ENCODE measurements at regions not wholly inside any gene's neighbourhood (a gene's known extent, or its start where the extent isn't known, plus 50 kb on each side); places are given as distances from the start of the nearest gene placed in this dataset.

DNA sequence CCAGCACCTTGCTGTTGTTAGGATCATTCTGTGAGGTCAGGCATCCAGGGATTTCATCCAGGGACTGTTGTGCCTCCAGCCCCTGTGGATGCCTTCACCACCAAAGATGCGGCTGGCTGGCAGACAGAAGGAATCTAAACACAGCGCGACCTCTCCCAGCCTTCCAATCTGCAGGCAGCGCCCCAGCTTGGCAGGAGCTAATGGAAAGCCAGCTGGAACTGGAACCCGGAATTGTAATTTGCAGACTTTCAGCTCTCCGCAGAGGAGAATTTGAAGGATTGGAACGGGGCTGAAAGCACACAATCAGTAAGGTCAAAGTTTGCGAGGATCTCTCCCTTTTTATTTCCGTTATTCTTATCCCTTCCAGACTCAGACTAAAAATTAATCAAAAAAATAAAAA is 127.8 kb downstream of the TRIB2 start:
- H3K4me3 ChIP-seq: no peak overlapping the region
- H3K9me3 ChIP-seq (replicated peaks): no peaks in the 10 kb centered on the region
- DNase-seq (ENCODE audit: low read depth in 1 of 2, low spot score in 2 of 2): no peak
- no peaks in the 10 kb centered on the region for H3K4me1 ChIP-seq (replicated peaks)
- no peak overlapping the region for H3K27ac ChIP-seq
- H3K36me3 ChIP-seq: no peaks in the 10 kb centered on the region
- H3K27me3 ChIP-seq (replicated peaks): no peaks in the 10 kb centered on the region

DNA sequence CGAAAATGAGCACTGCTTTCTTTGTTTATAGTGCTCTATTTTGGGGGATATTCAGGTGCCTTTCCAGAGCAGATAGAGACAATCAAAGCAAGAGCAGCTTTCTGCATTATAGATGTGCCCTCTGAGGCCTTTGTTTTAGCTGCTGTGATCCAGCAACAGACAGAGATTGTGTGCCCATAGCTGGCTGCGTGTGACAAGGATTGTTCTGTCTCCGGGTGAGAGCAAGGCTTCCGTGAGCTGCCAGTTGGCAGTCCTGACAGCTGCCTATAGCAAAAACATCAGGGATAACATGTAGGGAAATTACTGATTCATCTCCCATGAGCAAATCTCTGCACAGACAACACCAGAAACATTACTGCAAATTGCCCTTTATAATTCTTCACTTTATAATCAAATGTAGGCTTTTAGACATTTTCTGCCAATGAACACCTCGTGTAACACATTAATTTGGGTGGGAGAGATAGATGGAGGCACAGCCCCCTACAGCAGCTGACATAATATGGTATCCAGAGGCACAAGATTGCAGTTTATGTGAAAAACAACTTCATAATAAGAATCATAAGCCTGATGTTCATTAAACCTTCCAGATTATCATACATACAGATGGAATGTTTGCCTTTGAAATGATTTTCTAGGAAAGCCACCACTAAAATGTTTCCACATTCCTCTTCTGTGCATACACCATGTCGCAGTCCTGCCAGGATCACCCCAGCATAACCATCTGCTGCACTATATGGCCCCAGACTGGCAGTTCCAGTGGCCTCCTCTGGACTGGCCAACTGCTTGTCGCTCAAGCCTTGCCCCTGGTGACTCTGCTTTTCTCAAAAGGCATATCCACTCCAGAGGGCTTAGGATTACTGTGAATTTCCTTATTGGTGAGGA is 131.2 kb downstream of the TRIB2 start:
- no peaks in the 10 kb centered on the region for H3K27me3 ChIP-seq (replicated peaks)
- DNase-seq (ENCODE audit: low read depth in 1 of 2, low spot score in 2 of 2): no peak
- no peaks in the 10 kb centered on the region for H3K36me3 ChIP-seq
- no peaks in the 10 kb centered on the region for H3K9me3 ChIP-seq (replicated peaks)
- no peaks in the 10 kb centered on the region for H3K4me1 ChIP-seq (replicated peaks)
- no peak overlapping the region for H3K4me3 ChIP-seq
- no peak overlapping the region for H3K27ac ChIP-seq

DNA sequence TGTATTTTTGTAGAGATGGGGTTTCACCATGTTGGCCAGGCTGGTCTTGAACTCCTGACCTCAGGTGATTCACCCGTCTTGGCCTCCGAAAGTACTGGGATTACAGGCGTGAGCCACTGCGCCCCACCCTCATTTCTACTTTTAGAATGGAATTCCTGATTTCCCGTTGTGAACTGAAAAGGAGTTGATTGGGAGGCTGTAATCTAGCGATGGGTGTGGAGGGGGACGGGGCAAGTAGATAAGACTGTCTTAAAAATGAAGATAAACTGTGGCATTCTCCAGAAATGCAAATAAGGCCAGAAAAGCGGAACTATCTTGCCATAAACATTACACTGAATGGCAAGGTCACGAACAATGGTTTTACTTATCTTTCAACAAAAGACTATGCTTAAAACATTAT is 135.4 kb downstream of the TRIB2 start:
- H3K27ac ChIP-seq: no peak overlapping the region
- no peaks in the 10 kb centered on the region for H3K27me3 ChIP-seq (replicated peaks)
- H3K36me3 ChIP-seq: no peaks in the 10 kb centered on the region
- H3K4me1 ChIP-seq (replicated peaks): peaks cover 14% of the 10 kb centered on the region
- no peak for DNase-seq (ENCODE audit: low read depth in 1 of 2, low spot score in 2 of 2)
- H3K4me3 ChIP-seq: no peak overlapping the region
- no peaks in the 10 kb centered on the region for H3K9me3 ChIP-seq (replicated peaks)

DNA sequence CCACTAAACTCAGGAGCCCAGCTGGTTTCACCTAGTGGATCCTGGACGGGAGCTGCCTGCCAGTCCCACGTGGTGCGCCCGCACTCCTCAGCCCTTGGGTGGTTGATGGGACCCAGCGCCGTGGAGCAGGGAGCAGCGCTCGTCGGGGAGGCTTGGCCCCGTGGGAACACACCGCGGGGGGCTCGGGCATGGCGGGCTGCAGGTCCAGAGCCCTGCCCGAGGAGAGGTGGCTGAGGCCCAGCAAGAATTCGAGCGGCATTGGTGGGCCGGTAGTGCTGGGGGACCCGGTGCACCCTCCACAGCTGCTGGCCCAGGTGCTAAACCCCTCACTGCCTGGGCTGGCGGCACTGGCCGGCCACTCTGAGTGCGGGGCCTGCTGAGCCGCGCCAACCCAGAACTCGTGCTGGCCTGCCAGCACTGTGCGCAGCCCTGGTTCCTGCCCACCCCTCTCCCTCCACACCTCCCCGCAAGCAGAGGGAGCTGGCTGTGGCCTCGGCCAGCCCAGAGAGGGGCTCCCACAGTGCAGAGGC is 137.3 kb downstream of the TRIB2 start:
- no peak for DNase-seq (ENCODE audit: low read depth in 1 of 2, low spot score in 2 of 2)
- Histone ChIP-seq H3K9me3 (replicated peaks) (0 out of 2 replicates have a peak, but pooled peaks cover under 1% of the 10 kb centered on the region), H3K4me1 (replicated peaks) (peaks cover 34% of the 10 kb centered on the region), H3K4me3 (no peak overlapping the region), H3K27me3 (replicated peaks) (no peaks in the 10 kb centered on the region), H3K36me3 (no peaks in the 10 kb centered on the region), H3K27ac (no peak overlapping the region)

DNA sequence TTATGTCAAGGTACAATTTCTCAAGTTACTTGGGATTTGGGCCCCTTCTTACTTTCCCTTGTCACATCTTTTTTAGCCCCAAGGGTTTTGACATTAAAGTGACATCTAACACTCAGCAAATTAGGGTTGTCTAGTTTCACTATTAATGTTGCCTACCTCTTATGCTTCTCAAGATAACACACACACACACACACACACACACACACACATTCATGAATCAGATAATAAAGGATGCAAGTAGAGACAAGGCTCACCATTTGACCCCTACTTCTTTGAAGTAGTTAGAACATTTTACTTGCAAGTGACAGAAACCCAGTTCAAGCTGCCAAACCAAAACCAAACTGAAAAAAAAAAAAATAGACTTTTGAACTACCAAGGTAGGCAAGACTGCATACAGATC is 138.8 kb downstream of the TRIB2 start:
- Histone ChIP-seq H3K9me3 (replicated peaks) (0 out of 2 replicates have a peak, but pooled peaks cover 7% of the 10 kb centered on the region), H3K4me1 (replicated peaks) (peaks cover 36% of the 10 kb centered on the region), H3K27ac (no peak overlapping the region), H3K27me3 (replicated peaks) (no peaks in the 10 kb centered on the region), H3K36me3 (no peaks in the 10 kb centered on the region), H3K4me3 (no peak overlapping the region)
- DNase-seq (ENCODE audit: low read depth in 1 of 2, low spot score in 2 of 2): no peak

DNA sequence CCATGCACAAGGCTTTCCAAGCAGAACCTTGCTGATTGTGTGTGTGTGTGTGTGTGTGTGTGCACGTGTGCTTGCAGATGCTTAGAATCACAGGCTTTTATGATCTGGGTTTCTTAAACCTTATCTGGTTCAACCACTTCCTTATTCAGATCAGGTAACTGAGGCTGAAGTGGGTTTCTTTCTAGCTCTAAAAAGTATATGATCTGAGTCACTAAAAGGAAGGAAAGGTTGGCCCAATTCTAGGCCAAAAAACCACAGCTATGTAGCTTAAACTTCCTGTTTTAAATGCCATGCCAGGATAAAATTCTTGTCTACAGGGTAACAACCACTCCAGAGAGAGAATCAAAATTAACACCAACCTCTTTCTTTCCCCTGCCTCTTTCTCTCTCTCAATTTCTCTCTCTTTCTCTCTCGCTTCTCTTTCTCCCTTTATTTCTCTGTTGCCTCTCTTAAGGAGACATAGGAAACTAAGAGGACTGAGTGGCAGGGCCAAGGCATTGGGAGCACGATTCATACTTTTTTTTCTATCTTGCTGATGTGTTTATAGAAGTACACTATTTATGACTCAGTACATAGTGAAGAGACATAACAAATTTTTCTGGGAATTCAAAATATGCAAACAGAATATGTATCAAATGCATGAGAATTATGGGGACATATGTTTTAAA is 140.3 kb downstream of the TRIB2 start:
- H3K4me3 ChIP-seq: no peak overlapping the region
- peaks cover 36% of the 10 kb centered on the region for H3K4me1 ChIP-seq (replicated peaks)
- H3K9me3 ChIP-seq (replicated peaks): 0 out of 2 replicates have a peak, but pooled peaks cover 7% of the 10 kb centered on the region
- H3K36me3 ChIP-seq: no peaks in the 10 kb centered on the region
- DNase-seq (ENCODE audit: low read depth in 1 of 2, low spot score in 2 of 2): peak in 1 of 2 experiments; percentile 88
- H3K27me3 ChIP-seq (replicated peaks): no peaks in the 10 kb centered on the region
- H3K27ac ChIP-seq: peak overlapping the region; percentile 95

DNA sequence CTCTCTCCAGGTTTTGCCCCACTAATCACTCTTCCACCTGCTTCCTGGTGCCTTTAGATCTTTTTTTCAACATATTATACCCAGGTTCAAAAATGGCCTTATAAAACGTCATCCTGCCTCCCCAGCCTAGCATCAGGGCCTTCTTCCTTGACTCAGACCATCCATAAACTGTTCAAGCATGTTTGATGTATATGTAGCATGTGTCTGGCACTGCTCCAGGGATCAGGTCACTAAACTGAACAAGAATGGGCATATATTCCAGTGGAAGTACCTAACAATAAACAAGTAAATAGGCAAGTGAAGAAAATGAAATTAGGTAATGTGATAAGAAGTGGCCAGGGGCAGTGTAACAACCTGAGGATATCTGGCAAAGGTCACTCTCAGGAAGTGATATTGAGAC is 141.2 kb downstream of the TRIB2 start:
- Histone ChIP-seq H3K4me3 (no peak overlapping the region), H3K9me3 (replicated peaks) (0 out of 2 replicates have a peak, but pooled peaks cover 7% of the 10 kb centered on the region), H3K27ac (peak overlapping the region; percentile 95), H3K4me1 (replicated peaks) (peaks cover 36% of the 10 kb centered on the region), H3K36me3 (no peaks in the 10 kb centered on the region), H3K27me3 (replicated peaks) (no peaks in the 10 kb centered on the region)
- no peak for DNase-seq (ENCODE audit: low read depth in 1 of 2, low spot score in 2 of 2)

DNA sequence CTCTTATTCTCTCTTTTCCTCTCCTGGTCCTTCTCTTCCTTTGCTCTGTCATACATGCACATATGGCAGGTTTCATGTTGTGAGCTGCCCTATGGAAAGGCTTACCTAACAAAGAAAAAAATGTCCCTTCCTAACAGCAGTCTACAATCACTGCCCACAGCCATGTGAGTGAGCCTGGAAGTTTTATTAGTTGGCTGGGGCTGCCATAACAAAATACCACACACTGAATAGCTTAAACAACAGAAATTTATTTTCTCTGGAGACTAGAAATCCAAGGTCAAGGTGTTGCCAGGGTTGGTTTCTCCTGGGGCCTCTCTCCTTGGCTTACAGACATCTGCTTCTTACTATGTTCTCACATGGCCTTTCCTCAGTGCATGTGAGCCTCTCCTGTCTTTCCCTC is 142.1 kb downstream of the TRIB2 start:
- H3K4me3 ChIP-seq: no peak overlapping the region
- DNase-seq (ENCODE audit: low read depth in 1 of 2, low spot score in 2 of 2): no peak
- H3K27me3 ChIP-seq (replicated peaks): no peaks in the 10 kb centered on the region
- H3K4me1 ChIP-seq (replicated peaks): peaks cover 36% of the 10 kb centered on the region
- H3K9me3 ChIP-seq (replicated peaks): peaks cover 13% of the 10 kb centered on the region; the same call in 1 of the 2 replicates
- no peak overlapping the region for H3K27ac ChIP-seq
- H3K36me3 ChIP-seq: no peaks in the 10 kb centered on the region

DNA sequence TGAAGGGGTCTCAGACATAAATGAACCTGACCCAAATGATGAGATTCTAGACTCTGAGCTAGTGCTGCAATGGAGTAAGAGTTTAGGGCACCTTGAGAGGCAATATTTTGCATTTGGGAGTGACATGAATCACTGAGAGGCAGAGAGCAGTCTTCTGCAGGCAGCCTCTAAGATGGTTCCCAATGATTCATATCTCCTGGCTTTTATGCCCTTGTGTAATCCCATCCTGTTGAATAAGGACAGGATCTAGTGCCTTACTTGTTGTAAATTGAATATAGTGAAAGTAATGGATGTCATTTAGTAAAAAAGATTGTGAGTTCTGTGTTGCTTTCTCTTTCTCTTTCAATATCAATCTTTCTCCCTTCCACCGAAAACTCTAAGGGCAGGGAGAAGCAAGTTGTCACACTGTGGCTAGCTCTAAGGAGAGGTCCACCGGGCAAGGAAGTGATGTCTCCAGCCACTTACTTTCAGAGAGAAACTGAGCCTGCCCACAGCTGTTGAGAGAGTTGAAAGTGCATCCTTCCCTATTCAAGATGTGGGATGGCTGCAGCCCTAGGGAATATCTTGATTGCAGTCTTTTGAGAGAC is 144.7 kb downstream of the TRIB2 start:
- Histone ChIP-seq H3K36me3 (no peaks in the 10 kb centered on the region), H3K9me3 (replicated peaks) (peaks cover 14% of the 10 kb centered on the region; the same call in 1 of the 2 replicates), H3K27me3 (replicated peaks) (no peaks in the 10 kb centered on the region), H3K4me3 (no peak overlapping the region), H3K27ac (no peak overlapping the region), H3K4me1 (replicated peaks) (peaks cover 28% of the 10 kb centered on the region)
- no peak for DNase-seq (ENCODE audit: low read depth in 1 of 2, low spot score in 2 of 2)

DNA sequence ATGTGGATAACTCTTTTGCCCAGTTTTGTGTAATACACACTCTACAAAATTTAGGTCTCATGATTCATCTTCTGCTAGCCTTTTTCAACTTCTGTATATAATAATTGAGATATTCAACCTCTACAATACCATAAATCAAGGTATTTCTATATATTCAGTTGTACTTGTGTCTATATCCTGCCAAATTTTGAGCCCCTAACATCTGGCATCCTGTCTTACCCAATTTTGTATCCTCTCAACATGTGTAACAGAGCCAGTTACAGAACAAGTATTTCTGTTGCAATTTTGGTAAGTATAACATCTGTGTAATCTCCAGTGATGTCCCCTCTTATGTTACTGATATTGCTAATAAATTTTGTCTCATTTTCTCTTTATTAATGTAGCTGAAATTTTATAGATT is 145.8 kb downstream of the TRIB2 start:
- DNase-seq (ENCODE audit: low read depth in 1 of 2, low spot score in 2 of 2): no peak
- Histone ChIP-seq H3K27me3 (replicated peaks) (no peaks in the 10 kb centered on the region), H3K36me3 (no peaks in the 10 kb centered on the region), H3K27ac (no peak overlapping the region), H3K4me1 (replicated peaks) (peaks cover 22% of the 10 kb centered on the region), H3K4me3 (no peak overlapping the region), H3K9me3 (replicated peaks) (peaks cover 14% of the 10 kb centered on the region; the same call in 1 of the 2 replicates)

DNA sequence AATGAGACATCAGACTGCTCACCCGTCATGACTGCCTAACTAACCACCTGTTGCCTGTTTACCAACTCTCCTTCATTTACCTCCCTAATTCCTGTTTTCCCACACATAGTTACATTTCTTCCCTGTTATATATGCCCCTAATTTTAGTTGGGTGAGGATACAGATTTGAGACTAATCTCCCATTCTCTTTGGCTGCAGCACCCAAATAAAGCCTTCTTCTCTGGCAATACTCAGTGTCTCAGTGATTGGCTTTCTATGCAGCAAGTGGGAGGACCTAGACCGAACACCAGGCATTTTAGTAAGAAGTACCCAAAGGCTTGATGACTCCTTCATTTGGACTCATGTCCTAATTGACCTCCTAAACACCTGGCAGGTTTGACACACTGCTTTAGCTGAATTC is 147.2 kb downstream of the TRIB2 start:
- no peaks in the 10 kb centered on the region for H3K27me3 ChIP-seq (replicated peaks)

DNA sequence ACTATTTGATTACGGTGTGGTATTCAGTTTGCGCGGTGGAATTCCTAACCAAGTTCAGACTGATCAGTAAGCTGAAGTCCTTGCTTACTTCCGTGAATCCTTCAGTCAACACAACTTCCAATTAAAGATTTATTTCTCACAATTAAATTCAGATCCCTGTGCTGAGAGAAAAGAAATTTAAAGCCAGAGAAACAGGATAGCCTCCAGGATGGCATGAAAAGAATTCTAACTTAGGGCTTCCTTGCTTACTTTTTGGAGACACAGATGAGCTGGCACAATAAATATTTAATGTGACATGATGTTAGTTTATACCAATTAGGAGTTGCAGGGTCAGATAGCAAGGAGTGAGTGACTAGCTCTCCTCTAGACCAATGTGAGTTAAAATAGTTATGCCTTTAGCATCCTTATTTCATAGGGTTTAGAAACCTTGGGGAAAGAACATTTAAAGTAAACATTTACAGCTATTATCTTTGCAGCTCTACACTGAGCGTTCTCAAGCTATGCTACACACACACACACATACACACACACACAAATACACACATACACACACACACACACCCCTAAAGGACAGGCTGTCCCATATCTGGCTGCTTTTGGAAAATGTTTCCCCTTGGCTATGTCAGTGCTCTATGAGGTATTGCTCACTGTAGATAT is 151.0 kb downstream of the TRIB2 start:
- peaks cover 16% of the 10 kb centered on the region for H3K4me1 ChIP-seq (replicated peaks)
- no peak overlapping the region for H3K27ac ChIP-seq
- no peaks in the 10 kb centered on the region for H3K36me3 ChIP-seq
- H3K27me3 ChIP-seq (replicated peaks): no peaks in the 10 kb centered on the region
- no peak overlapping the region for H3K4me3 ChIP-seq
- DNase-seq (ENCODE audit: low read depth in 1 of 2, low spot score in 2 of 2): peak in 1 of 2 experiments; percentile 35
- H3K9me3 ChIP-seq (replicated peaks): peaks cover 7% of the 10 kb centered on the region; the same call in 1 of the 2 replicates

More for the DNA sequence above, 147.2 kb downstream of the TRIB2 start:
- Histone ChIP-seq H3K4me3 (no peak overlapping the region), H3K4me1 (replicated peaks) (peaks cover 19% of the 10 kb centered on the region), H3K9me3 (replicated peaks) (peaks cover 14% of the 10 kb centered on the region; the same call in 1 of the 2 replicates), H3K27ac (no peak overlapping the region), H3K36me3 (no peaks in the 10 kb centered on the region)
- no peak for DNase-seq (ENCODE audit: low read depth in 1 of 2, low spot score in 2 of 2)

DNA sequence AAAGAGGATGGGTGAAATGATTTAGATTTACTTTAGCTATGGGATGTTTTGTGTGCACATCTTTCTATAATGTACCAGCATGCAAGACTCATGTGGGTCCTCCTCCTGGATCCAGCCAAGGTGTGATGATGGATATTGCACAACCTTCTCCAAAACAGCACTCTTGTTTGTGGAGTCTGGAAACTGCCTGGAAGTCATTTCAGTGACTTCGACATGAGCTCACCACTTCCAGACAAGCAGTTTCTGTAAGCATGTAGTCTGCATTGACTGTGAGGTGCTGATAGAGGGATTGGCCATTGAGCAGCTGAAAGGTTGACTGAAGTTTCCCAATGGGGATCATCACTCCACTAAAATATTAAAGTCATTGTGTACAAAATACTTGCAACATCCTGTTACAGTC is 154.0 kb downstream of the TRIB2 start:
- H3K9me3 ChIP-seq (replicated peaks): no peaks in the 10 kb centered on the region
- no peak overlapping the region for H3K4me3 ChIP-seq
- DNase-seq (ENCODE audit: low read depth in 1 of 2, low spot score in 2 of 2): no peak
- H3K36me3 ChIP-seq: no peaks in the 10 kb centered on the region
- H3K27me3 ChIP-seq (replicated peaks): no peaks in the 10 kb centered on the region
- H3K4me1 ChIP-seq (replicated peaks): peaks cover 16% of the 10 kb centered on the region
- no peak overlapping the region for H3K27ac ChIP-seq

Data from SJSA1 (cell line).